Epithelial cell of proximal tubule (primary cell): ENCODE measurements at regions not wholly inside any gene's neighbourhood (a gene's known extent, or its start where the extent isn't known, plus 50 kb on each side); places are given as distances from the start of the nearest gene placed in this dataset.

Experiments used
- DNase-seq: peaks from one replicate; pipeline ENCODE4 v3.0.0-alpha.2; 2011; ENCODE audit warnings: low read depth
- H3K4me3 ChIP-seq: 2 replicates; pipeline ENCODE4 v1.5.1; 2011; ENCODE audit warnings: low read depth, mild to moderate bottlenecking, low read length
- CTCF ChIP-seq: conservative IDR thresholded peaks from 2 replicates; pipeline ENCODE4 v1.5.1; 2012; ENCODE audit warnings: low read depth, mild to moderate bottlenecking, low read length

GRCh38 chr3:40864146-40864782 is 335.0 kb upstream of the CTNNB1 start:
- TF ChIP-seq CTCF = no peak
- H3K4me3 ChIP-seq = no peak overlapping the region
- no peak for DNase-seq

DNA sequence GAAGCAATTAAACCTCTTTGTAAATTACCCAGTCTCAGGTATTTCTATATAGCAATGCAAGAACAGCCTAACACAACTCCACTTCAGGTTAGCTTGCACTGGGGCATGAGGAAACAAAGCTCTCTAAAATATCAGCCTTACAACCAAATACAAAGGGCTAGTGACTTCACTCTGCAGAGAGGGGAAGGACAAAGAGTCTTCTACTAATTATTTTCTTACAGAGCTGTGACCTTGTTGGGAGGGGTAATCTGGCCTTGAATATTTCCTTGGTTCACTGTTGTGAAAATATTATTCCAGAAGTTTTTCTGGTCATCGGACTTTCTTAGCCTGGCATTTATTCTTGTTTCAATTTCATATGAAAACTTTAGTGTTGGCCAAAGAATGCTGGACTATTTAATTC is 334.4 kb upstream of the CTNNB1 start:
- DNase-seq = no peak
- H3K4me3 ChIP-seq = no peak overlapping the region
- TF ChIP-seq CTCF = no peak

DNA sequence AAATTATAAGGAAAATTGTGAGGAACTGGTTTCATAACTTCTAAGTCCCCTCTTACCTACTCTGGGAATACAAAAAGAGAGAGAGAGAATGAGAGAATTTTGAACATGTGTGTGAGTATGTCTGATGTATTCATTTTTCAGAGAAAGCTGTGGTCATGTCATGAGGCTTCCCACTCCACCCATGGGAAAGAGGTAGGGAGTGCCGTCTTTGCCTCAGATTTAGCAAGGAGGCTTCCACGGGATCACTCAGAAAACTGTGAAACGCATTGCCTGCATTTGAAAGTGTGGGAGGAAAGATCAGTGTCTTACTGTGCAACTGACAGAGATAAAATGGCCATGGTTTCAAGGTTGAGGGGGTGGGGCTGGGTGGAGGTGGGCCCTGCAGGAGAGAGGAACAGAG is 331.5 kb upstream of the CTNNB1 start:
- TF ChIP-seq CTCF = no peak
- DNase-seq = no peak
- H3K4me3 ChIP-seq = no peak overlapping the region

DNA sequence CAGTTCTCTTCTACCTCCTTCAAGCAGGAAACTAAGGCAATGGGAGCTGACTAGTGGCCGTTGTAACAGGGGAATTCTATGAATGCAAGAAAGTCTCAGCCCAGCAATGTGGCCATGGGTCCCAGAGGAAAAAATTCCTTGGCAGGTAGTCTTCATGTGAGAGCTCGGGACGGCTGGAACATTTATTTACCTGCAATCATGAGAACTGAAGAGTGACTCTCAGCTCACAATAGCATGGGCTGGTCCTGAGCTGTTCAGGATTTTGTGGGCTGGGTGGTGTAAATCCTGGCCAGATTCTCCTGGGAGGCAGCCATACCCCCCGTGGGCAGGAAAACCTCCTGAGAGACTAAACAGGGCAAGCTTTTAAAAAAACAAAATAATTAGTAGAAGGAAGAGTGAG is 330.3 kb upstream of the CTNNB1 start:
- no peak for DNase-seq
- no peak overlapping the region for H3K4me3 ChIP-seq
- no peak for TF ChIP-seq CTCF

DNA sequence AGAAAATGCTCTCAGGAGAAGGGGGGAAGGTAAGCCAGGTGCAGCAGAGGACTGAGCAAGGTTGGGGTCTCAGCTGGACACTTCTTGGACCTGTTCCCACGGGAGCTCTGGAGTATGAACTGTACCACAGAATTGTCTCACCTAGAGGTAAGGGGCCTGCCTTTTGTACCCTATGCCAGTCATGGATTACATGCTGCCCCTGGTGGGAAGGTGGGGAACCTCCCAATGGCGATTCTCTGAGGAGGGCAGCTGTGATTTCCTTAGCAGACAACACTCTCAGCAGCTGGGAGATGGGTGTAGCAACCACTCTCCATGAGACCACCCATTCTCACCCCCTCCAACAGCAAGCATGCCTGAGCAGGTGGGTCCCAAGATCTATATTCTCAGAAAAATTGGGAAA is 329.4 kb upstream of the CTNNB1 start:
- H3K4me3 ChIP-seq = no peak overlapping the region
- no peak for DNase-seq
- TF ChIP-seq CTCF = no peak

GRCh38 chr3:40871394-40871793 is 327.9 kb upstream of the CTNNB1 start:
- no peak for TF ChIP-seq CTCF
- H3K4me3 ChIP-seq = no peak overlapping the region
- no peak for DNase-seq

DNA sequence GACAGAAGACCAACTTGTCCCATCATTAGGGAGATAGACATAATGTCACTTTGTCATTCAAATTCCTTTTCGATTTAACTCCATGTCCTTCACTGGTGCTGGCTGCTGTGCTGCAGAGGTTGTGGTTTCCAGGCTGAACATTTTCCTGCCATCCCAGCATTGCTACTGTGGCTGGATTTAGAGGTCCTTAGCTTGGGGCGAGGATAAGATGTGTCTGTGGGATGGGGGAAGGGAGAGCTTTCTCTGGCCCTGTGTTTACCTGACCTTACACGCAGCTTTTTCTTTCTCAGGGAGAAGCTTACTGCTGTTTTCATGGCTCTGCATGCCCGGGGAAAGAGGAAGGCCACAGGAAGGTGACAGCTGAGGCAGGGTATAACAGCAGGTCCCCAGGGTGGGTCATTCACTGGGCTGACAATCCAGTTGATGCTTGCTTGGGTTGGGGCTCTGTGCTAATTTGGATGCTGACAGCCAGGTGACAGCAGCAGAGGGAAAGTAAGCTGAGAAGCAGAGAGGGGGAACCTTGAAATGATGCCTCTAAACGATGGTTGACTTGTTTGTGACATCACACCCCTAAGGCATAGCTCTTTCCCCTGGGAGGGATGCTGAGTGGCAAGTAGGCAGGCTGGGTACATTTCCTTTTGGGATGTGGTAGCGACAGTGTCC is 326.9 kb upstream of the CTNNB1 start:
- no peak for DNase-seq
- H3K4me3 ChIP-seq = no peak overlapping the region
- no peak for TF ChIP-seq CTCF
